HepG2 (cell line): ENCODE measurements at regions not wholly inside any gene's neighbourhood (a gene's known extent, or its start where the extent isn't known, plus 50 kb on each side); places are given as distances from the start of the nearest gene placed in this dataset.

Experiments used
- CBX2 ChIP-seq, 2 experiments: fragments of 200-600 bp in 1 of 2; sonication (generic); formaldehyde crosslinking in 1 of 2; IDR thresholded peaks; 2 replicates each; pipeline versions ENCODE4 v1.7.0 to v1.8.1; 2018 to 2022; ENCODE audit warnings: low read depth in 2 of 2, low read length in 1 of 2, mild to moderate bottlenecking in 1 of 2, missing genetic modification reagents in 1 of 2
- CREM ChIP-seq, 2 experiments: sonication (generic) in 1 of 2; formaldehyde crosslinking in 1 of 2; IDR thresholded peaks; 2 replicates each; pipeline versions ENCODE4 v1.4.0 to v1.6.1; 2016 to 2020; ENCODE audit warnings: antibody characterized with exemption in 1 of 2, mild to moderate bottlenecking in 1 of 2, missing genetic modification reagents in 1 of 2
- FOXK1 ChIP-seq: sonication (generic); formaldehyde crosslinking; IDR thresholded peaks from 2 replicates; pipeline ENCODE4 v1.4.0; 2020; ENCODE audit warnings: low read depth, missing genetic modification reagents, borderline replicate concordance
- KAT2B ChIP-seq: fragments of 150-350 bp; IDR thresholded peaks from 2 replicates; pipeline ENCODE4 v1.6.1; 2014; ENCODE audit warnings: low read depth, low read length, borderline replicate concordance
- KDM4B ChIP-seq: sonication (generic); formaldehyde crosslinking; IDR thresholded peaks from 2 replicates; pipeline ENCODE4 v1.4.0; 2020; ENCODE audit warnings: missing genetic modification reagents
- MBD4 ChIP-seq: IDR thresholded peaks from 2 replicates; pipeline ENCODE4 v1.6.1; 2012; ENCODE audit warnings: low read length, inconsistent platforms, borderline replicate concordance
- RNF2 ChIP-seq: fragments of 450-650 bp; conservative IDR thresholded peaks from 2 replicates; pipeline ENCODE4 v1.6.1; 2016; ENCODE audit warnings: low read depth
- SETDB1 ChIP-seq: sonication (generic); formaldehyde crosslinking; IDR thresholded peaks from 2 replicates; pipeline ENCODE4 v1.5.1; 2020; ENCODE audit warnings: missing genetic modification reagents, mild to moderate bottlenecking, borderline replicate concordance
- USF2 ChIP-seq, 2 experiments: sonication (generic) in 1 of 2; formaldehyde crosslinking in 1 of 2; IDR thresholded peaks; 2 replicates each; pipeline versions ENCODE4 v1.5.1 to v1.6.1; 2011 to 2020; ENCODE audit warnings: borderline replicate concordance in 1 of 2, low read depth in 1 of 2, low read length in 1 of 2, mild to moderate bottlenecking in 1 of 2, missing genetic modification reagents in 1 of 2, moderate library complexity in 1 of 2
- ZNF383 ChIP-seq: sonication (generic); formaldehyde crosslinking; IDR thresholded peaks from 2 replicates; pipeline ENCODE4 v1.4.0; 2020; ENCODE audit warnings: missing genetic modification reagents, mild to moderate bottlenecking, borderline replicate concordance
- ZNF572 ChIP-seq: sonication (generic); formaldehyde crosslinking; IDR thresholded peaks from 2 replicates; pipeline ENCODE4 v1.5.1; 2020; ENCODE audit warnings: mild to moderate bottlenecking, missing genetic modification reagents
- TF ChIP-seq, protein P1 (sequence below): IDR thresholded peaks from 2 replicates; pipeline ENCODE4 v1.6.1; 2018; ENCODE audit warnings: missing genetic modification reagents

GRCh38 chr18:22283116-22283395, 113.7 kb downstream of the GATA6 start:
- TF ChIP-seq CREM (IDR thresholded peaks at IDR 0.05) (no peak), CREM (CRISPR knock-in tag; IDR thresholded peaks at IDR 0.05) (no peak), KAT2B (no peak), SETDB1 (CRISPR knock-in tag) (no peak), ZNF383 (CRISPR knock-in tag) (no peak), USF2 (IDR thresholded peaks at IDR 0.05; ENCODE audit: low read depth, low read length) (no peak), USF2 (CRISPR knock-in tag; IDR thresholded peaks at IDR 0.05; ENCODE audit: borderline replicate concordance) (no peak), KDM4B (no peak), ZNF572 (CRISPR knock-in tag) (no peak), MBD4 (no peak), CBX2 (IDR thresholded peaks at IDR 0.05; ENCODE audit: low read depth, low read length) (no peak), CBX2 (CRISPR knock-in tag; IDR thresholded peaks at IDR 0.05; ENCODE audit: low read depth) (no peak), RNF2 (no peak), FOXK1 (CRISPR knock-in tag) (no peak)
- TF ChIP-seq, protein P1, sequence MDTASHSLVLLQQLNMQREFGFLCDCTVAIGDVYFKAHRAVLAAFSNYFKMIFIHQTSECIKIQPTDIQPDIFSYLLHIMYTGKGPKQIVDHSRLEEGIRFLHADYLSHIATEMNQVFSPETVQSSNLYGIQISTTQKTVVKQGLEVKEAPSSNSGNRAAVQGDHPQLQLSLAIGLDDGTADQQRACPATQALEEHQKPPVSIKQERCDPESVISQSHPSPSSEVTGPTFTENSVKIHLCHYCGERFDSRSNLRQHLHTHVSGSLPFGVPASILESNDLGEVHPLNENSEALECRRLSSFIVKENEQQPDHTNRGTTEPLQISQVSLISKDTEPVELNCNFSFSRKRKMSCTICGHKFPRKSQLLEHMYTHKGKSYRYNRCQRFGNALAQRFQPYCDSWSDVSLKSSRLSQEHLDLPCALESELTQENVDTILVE (CRISPR knock-in tag) = no peak
